Head of caudate nucleus (tissue), 42 donors: ENCODE measurements at regions not wholly inside any gene's neighbourhood (a gene's known extent, or its start where the extent isn't known, plus 50 kb on each side); places are given as distances from the start of the nearest gene placed in this dataset.
"Not testable (repeated sequence)": the region's sequence is repeated elsewhere in the genome, so short reads cannot be mapped to it uniquely, and the experiment has no call there.

ENCODE experiments used
- DNase-seq, 42 donors: peaks; one replicate each; pipeline versions ENCODE4 v3.0.0 to v3.0.0-alpha.2; 2020 to 2021; ENCODE audit warnings: mixed read lengths in 7 of 42
- intact Hi-C: fragments of 100-400 bp; cut with DNase I; formaldehyde crosslinking; loops from one replicate; pipeline ENCODE4 v1.15.0; 2022

DNA sequence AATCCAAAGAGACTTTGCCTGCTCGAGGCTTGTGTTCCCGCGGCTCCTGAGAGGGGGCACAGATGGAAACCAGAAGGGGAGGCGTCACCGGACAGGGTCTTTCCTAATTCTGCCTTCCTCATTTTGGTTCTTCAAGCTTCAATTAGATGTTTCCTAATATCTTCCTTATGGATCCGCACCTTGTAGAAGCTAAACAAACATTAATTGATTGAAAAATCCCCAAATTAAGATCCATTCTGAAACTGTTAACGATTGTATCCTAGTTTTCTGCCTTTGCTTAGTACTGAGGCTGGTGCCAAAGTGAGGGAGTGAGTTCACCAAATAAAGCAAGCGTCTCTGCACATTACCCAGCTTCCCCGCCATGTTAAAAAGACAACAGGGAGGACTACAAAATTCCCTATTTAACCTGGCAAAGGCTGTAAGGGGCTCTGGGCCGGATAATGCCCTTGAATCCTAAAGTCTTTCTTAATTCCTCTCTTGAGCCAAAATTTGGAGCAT lies 123.2 kb downstream of the GPX5 start:
- DNase-seq = peak in 12 of 42 donors; percentile 5 to 51 (median 24)
- intact Hi-C loops = no loop called here

DNA sequence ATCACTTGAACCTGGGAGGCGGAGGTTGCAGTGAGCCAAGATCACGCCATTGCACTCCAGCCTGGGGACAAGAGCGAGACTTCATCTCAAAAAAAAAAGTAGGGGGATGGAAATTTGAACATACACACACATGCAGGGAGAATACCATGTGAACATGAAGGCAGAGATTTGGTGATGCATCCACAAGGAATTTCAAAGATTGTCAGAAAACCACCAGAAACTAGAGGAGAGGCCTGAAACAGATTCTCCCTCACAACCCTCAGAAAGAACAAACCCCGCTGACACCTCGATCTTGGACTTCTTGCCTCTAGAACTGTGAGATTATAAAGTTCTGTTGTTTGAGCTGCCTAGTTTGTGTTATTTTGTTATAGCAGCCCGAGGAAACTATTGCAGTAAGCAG lies 125.5 kb downstream of the GPX5 start:
- intact Hi-C loops = no loop called here
- no peak for DNase-seq

DNA sequence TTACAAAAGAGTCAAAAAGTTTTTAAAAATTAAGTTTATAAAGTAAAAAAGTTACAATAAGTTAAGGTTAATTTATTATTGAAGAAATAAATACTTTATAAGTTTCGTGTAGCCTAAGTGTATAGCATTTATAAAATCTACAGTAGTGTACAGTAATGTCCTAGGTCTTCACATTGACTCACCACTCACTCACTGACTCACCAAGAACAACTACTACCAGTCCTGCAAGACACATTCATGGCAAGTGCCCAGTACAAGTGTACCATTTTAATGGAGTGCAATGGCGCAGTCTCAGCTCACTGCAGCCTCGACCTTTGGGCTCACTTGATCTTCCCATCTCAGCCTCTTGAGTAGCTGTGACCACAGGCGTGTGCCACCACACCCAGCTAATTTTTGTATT lies 128.2 kb downstream of the GPX5 start:
- DNase-seq = no peak
- intact Hi-C loops = no loop called here

DNA sequence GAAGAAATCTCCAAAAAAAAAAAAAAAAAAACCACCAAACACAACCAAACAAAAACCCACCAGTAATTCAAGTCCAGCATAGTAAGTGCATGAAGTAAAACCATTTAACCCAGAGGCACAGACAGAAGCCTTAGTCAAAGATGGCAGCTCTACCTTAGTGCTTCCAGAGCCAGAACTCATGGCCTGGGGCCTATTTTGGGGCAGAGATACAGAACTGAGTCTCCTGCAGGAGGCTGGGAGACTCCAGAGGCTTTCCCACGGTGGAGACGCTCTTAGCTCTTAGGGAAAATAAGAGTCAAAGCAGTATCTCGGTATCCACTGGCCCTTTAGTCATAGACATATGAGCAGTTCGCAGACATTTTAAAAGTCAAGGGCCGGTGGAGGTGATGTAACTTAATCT lies 129.5 kb downstream of the GPX5 start:
- intact Hi-C loops = no loop called here

DNA sequence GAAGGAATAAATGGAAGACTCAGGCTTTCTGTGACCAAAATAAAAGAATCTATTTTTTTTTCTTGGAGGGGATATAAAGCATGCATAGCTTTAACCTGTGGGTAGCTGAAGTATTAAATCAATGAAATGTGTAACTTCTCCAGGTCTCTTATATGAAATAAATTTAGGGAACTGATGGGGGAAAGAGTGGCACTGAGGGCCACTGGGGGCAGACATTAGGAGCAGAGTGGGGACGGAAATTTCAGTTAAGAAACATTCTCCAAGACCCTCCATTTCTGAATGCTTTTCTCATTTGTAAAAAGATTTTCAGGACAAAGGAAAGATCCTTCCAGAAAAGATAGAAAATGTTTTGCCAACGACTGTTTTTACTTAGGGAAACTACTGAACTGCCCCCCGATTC lies 131.0 kb downstream of the GPX5 start:
- no peak for DNase-seq
- intact Hi-C loops = no loop called here

More for the DNA sequence above, 129.5 kb downstream of the GPX5 start:
- DNase-seq = no peak

DNA sequence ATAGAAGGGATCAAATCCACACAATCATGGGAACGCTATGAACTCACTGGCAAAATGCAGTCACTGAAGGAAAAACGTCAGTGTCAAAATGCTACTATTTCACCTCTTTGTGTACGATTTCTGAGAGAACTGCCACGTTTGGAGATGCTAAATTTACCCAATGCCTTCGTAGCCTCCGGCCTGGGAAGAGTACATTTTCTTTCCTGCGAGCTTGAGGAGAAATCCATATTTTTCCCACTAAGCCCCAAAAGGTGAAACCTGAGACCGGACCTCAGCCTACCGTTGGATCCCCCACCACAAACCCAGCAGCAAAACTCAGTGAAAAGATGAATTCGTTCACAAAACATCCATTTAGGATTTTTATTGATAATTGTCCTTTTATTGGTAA lies 131.7 kb downstream of the GPX5 start:
- intact Hi-C loops = no loop called here
- peak in 7 of 42 donors; percentile 10 to 41 (median 24) for DNase-seq

DNA sequence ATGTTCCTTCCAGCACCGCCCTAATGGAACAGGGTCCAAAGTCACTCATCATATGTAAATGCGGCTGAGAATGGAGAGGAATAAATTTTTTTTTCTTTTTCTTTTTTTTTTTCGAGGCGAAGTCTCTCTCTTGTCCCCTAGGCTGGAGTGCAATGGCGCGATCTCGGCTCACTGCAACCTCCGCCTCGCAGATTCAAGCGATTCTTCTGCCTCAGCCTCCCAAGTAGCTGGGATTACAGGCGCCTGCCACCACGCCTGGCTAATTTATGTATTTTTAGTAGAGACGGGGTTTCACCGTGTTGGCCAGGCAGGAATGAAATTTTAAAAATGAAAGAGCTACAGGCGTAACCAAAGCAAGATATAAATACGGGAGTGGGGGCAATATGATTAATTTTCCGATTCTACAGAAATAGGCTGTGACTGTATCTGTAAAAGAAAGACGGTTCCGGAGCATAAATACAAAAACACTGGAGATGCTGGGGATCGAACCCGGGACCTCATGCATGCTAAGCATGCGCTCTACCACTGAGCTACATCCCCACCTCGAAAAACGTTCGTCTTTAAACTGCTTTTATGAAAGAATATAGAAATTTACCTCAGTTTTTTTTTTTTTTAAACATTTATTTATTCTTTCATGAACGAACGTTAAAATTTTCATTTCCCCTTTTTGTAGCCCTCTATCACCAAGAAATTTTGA lies 132.2 kb downstream of the GPX5 start:
- DNase-seq = peak in 37 of 42 donors; percentile 29 to 84 (median 68)
- intact Hi-C loops = no loop called here

DNA sequence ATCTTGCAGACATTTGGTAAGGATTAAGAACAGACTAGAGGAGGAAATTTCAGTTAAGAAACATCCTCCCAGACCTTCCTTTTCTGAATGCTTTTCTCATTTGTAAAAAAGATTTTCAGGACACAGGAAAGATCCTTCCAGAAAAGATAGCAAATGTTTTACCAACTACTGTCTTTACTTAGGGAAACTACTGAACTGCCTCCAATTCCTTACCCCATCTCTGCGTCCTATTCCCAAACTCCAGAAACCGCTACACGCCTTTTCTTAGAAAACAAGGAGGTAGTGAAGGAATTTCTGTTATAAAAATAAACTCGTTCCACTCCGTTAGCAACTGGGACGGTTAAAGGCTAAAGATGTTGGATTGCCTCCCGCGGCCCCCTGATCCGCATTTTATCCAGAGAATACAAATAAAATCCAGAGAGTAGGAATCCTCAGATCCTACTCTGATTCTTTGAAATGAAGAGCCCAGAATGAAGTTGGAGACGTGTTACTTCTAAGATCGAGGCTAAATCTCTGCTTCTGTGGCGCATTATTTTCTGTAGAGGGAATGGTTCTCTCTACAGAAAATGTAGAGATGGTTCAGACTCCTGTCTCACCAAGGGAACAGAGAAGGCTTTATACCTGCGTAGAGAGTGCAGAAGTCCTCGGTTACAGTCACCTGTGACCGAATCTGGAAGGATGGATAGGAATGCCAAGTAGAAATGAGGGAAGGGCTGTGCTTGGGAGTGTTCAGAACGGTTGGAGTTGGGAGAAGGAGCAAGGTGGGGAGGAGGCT lies 133.0 kb downstream of the GPX5 start:
- intact Hi-C loops = no loop called here
- DNase-seq = peak in 13 of 42 donors; percentile 14 to 53 (median 20)

DNA sequence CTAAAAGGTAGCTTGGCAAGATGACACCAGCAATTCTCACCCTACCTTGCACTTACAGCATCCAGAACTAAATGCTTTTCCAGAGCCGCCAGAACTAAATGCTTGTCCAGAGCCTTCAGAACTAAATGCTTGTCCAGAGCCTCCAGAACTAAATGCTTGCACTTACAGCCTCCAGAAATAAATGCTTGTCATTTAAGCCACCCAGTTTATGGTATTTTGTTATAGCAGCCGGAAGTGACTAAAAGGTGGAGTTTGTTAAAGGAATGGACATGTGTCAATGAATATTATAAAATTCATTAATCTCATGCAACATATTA lies 133.5 kb downstream of the GPX5 start:
- intact Hi-C loops = no loop called here
- DNase-seq = no peak

DNA sequence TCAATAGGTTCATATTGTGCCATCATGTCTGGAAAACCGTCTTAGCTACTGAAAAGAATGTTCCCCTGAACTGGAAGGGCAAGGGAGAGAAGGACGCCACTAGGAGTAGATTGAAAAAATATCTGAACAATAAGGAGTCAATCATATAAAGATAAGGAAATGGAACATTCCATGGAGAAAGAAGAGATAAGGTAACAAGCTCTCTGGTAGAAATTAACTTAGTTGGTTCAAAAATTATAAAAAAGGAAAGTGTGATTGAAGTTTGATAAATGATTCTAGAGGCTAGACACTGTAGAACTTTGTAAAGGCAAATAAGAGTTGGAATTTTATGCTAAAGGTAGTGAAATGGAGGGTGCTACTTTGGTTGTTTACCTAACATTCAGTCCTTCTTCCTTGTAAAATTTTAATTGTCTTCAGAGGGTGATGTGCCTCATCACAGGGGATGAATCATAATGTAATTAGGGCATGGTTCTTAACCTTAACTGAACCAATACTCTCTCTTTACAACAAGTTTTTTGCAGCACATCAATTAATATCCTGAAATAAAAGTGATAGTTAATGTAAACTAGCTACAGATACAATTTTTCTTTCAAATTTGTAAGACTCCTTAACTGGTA lies 135.5 kb downstream of the GPX5 start:
- intact Hi-C loops = no loop called here
- no peak for DNase-seq

DNA sequence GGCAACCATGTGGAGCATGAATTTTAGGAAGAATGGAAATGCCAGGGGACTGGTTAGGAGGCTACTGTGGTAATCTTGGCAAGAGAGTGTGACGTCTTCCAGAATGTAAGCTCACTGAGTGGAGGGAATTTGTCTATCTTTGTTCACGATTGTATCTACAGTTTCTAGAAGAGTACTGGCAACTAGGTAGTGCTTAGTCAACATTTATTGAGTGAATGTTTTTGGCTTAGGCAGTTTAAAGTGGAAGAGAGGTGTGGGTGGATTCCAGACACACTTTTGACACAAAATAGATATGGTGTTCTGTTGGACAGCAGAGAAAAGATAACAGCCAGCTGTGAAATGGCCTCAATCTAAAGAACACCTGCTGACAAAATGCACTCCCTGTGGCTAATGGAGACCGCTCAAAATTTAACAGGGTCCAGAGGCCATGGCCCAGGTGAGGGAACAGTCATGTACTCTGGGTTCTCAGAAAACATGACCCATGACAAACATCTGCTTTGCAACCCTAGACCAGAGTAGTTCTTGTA lies 139.3 kb downstream of the GPX5 start:
- no peak for DNase-seq
- intact Hi-C loops = no loop called here

DNA sequence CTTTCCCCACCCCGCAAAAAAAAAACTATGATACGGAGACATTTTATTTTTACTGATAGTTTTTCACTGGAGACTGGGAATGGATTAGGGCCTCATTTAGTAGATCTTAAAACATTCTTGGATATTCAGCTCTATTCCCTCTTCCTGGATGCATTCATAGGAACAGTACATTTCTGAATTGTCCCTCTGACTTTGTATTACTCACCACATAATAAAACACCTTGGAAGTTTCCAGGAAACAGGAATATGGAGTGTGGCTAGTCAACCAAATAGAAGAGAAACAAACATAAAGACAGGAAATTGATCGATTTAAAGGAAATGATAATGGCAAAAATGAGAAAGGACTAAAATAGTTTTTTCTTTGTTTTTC lies 147.7 kb downstream of the GPX5 start:
- DNase-seq = no peak
- intact Hi-C loops = no loop called here

DNA sequence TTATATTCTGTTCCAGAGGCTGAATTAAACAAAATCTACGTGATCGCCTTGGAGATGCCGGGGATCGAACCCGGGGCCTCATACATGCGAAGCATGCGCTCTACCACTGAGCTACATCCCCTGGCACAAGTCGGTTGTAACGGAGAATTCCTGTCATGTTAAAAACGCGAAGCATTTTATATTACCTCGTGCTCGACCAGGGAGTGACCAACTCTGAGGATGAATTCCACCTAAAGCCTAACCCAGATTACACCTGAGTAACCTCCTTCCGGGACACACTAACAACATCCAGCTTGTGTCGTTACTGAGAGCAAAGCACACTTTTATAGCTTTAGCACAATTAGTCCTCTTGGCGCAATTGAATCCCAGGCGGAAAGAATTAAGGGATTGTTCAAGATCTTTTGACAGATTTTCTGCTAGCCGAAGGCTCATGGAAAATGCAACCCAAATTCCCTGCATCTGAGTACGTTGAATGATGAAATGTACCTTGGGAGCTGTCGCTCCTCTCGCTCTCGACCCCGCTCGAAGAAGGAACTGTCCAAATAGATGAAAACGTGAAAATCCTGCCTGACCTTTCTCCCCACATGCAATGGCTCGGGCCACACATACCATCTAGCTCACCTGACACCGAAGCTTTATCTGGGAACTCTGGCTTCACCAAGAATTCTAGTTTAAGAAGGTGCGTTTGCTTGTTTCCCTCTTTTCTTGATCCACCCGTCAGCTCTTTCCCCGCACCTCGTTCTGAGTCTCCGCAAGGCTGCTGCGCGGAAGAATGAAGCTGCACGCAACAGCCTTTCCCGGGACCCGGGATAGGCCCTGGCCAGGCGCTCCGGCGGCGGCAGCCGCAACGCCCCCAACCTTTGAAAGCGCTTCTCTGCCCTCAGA lies 148.3 kb downstream of the GPX5 start:
- intact Hi-C loops = no loop called here
- peak in 41 of 42 donors; percentile 33 to 88 (median 70) for DNase-seq

DNA sequence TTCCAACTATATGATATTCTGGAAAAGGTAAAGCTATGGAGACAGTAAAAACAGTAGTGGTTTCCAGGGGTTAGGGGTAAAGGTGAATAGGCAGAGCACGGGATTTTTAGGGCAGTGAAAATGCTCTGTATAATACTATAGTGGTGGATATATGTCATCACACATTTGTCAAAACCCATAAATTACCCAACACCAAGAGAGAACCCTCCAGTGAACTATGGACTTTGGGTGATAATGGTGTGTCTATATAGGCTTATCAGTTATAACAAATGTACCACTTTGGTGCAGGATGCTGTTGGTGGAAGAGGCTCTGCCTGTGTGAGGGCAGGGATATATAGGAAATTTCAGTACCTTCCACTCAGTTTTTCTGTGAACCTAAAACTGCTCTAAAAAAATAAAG lies 149.9 kb downstream of the GPX5 start:
- DNase-seq = no peak
- intact Hi-C loops = no loop called here

DNA sequence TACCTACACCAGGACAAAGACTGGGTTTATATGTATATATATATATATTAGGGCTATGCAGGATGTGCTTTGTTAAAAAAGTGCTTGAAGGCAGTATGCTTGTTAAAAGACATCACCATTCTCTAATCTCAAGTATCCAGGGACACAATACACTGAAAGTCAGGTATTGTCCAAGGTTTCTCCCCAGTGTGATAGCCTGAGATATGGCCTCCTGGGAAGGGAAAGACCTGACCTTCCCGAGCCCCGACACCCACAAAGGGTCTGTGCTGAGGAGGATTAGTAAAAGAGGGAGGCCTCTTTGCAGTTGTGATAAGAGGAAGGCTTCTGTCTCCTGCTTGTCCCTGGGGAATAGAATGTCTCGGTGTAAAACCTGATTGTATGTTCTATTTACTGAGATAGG lies 156.9 kb downstream of the GPX5 start:
- no peak for DNase-seq
- intact Hi-C loops = no loop called here

DNA sequence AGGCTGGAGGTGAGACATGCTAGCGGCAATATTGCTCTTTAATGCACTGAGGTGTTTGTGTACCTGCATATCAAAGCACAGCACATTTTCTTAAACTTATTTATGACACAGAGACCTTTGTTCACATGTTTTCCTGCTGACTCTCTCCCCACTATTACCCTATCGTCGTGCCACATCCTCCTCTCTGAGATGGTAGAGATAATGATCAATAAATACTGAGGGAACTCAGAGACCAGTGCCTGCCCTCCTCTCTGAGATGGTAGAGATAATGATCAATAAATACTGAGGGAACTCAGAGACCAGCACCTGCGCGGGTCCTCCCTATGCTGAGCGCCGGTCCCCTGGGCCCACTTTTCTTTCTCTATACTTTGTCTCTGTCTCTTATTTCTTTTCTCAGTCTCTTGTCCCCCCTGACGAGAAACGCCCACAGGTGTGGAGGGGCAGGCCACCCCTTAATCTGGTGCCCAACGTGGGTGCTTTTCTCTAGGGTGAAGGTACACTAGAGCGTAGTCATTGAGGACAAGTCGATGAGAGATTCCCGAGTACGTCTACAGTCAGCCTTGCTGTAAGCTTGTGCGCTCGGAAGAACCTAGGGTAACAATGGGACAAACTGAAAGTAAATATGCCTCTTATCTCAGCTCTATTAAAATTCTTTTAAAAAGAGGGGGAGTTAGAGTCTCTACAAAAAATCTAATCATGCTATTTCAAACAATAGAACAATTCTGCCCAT lies 157.4 kb downstream of the GPX5 start:
- DNase-seq, intact Hi-C loops: not testable (repeated sequence)

DNA sequence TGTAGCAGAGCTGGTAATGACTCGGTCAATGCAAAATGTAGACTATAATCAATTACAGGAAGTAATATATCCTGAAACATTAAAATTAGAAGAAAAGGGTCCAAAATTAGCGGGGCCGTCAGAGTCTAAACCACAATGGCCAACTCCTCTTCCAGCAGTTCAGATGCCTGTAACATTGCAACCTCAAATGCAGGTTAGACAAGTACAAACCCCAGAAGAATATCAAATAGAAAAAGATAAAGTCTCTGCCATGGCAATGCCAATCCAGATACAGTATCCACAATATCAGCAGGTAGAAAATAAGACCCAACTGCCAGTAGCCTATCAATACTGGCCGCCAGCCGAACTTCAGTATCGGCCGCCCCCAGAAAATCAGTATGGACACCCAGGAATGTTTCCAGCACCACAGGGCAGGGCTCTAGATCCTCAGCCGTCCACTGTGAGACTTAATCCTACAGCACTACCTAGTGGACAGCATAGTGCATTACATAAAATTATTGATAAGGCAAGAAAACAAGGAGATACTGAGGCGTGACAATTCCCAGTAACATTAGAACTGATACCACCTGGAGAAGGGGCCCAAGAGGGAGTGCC lies 158.4 kb downstream of the GPX5 start:
- intact Hi-C loops = no loop called here
- peak in 5 of 42 donors; percentile 12 to 40 (median 15) for DNase-seq

DNA sequence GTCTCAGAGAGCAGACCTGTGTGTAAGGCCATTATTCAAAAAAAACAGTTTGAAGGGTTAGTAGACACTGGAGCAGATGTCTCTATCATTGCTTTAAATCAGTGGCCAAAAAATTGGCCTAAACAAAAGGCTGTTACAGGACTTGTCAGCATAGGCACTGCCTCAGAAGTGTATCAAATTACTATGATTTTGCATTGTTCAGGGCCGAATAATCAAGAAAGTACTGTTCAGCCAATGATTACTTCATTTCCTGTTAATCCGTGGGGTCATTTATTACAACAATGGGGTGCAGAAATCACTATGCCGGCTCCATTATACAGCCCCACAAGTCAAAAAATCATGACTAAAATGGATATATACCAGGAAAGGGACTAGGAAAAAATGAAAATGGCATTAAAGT lies 160.3 kb downstream of the GPX5 start:
- not testable (repeated sequence) for DNase-seq
- intact Hi-C loops = loop anchor here (5.0 kb wide), 1 partner anchor 331 kb away; no protein-coding TSS in a partner anchor
